ENCODE measurements at regions not wholly inside any gene's neighbourhood (a gene's known extent, or its start where the extent isn't known, plus 50 kb on each side); places are given as distances from the start of the nearest gene placed in this dataset.

DNA sequence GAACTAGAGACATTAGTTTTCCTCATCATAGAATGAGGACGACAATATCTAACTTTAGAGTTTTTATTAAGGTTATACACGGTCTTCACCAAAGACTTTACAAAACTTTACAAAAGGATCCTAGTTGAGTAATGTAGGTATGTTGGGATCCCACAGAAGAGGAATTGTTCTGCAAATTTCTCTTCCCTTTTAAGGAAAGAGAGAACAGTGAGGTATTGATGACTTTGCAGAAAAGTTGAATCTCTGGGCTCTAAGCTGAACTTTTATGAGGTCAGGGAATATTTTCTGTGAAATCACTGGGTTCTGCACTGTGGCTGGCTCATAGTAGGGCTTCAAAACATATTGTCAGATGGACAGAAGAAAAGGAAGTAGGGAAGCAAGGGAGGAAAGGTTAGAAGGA, 89.8 kb upstream of the PIRT start:
- TF ChIP-seq TARDBP (IDR thresholded peaks at IDR 0.05): no peak
- TF ChIP-seq FOXA1 (IDR thresholded peaks at IDR 0.05): no peak
- TF ChIP-seq ELF4 (IDR thresholded peaks at IDR 0.05): no peak
